SK-N-SH (cell line): ENCODE measurements at regions not wholly inside any gene's neighbourhood (a gene's known extent, or its start where the extent isn't known, plus 50 kb on each side); places are given as distances from the start of the nearest gene placed in this dataset.

ENCODE experiments used
- CTCF ChIA-PET: fragments of 300-600, 350-600 bp; formaldehyde crosslinking; extraction: SDS; loops from one replicate; lab custom pipeline; 2021; lab: Yijun Ruan, JAX
- POLR2A ChIA-PET: fragments of 350-600 bp; sonication (Branson Sonifier 250); formaldehyde crosslinking; extraction: SDS; loops from one replicate; lab custom pipeline; 2020; ENCODE audit warnings: antibody characterized with exemption, inconsistent platforms; lab: Yijun Ruan, JAX
- DNase-seq: peaks from one replicate; pipeline ENCODE4 v3.0.0; 2012
- H2AFZ ChIP-seq: fragments of 200-600 bp; sonication (generic); 2 replicates; pipeline ENCODE4 v1.8.1; 2016; ENCODE audit warnings: antibody characterized with exemption, mild to moderate bottlenecking, low read depth
- H3F3A ChIP-seq: fragments of 200-600 bp; sonication (generic); replicated peaks from 2 replicates; pipeline ENCODE3; 2016; ENCODE audit warnings: antibody characterized with exemption, mild to moderate bottlenecking; ENCODE audit not compliant: insufficient read depth
- H3K27ac ChIP-seq, 2 experiments: fragments of 200-500 bp in 1 of 2; fragments of 200-600 bp in 1 of 2; sonication (Bioruptor generic) in 1 of 2; sonication (generic), shearing (Covaris generic) in 1 of 2; 2 replicates each; pipeline versions ENCODE4 v1.5.1 to v1.6.1; 2014 to 2016; ENCODE audit warnings: low read depth in 2 of 2, inconsistent platforms in 1 of 2, low read length in 1 of 2, mild to moderate bottlenecking in 1 of 2, mixed read lengths in 1 of 2
- H3K27me3 ChIP-seq: fragments of 200-600 bp; sonication (generic), shearing (Covaris generic); 2 replicates; pipeline ENCODE4 v1.6.1; 2016; ENCODE audit warnings: mixed run types; ENCODE audit not compliant: insufficient read depth
- H3K36me3 ChIP-seq, 2 experiments: fragments of 200-500 bp in 1 of 2; fragments of 200-600 bp in 1 of 2; sonication (Bioruptor generic) in 1 of 2; sonication (generic) in 1 of 2; replicated peaks in 1 of 2; 2 replicates each; pipeline versions ENCODE3 to v1.5.1; 2014 to 2016; ENCODE audit warnings: low read length in 1 of 2, mild to moderate bottlenecking in 1 of 2; ENCODE audit not compliant: insufficient read depth in 2 of 2, control insufficient read depth in 1 of 2
- H3K4me1 ChIP-seq, 2 experiments: fragments of 200-500 bp in 1 of 2; fragments of 200-600 bp in 1 of 2; sonication (Bioruptor generic) in 1 of 2; sonication (generic), shearing (Covaris generic) in 1 of 2; 2 replicates each; pipeline versions ENCODE4 v1.5.1 to v1.6.1; 2014 to 2016; ENCODE audit warnings: low read depth in 1 of 2, low read length in 1 of 2, mixed run types in 1 of 2; ENCODE audit not compliant: insufficient read depth in 2 of 2, control insufficient read depth in 1 of 2
- H3K4me2 ChIP-seq: fragments of 200-600 bp; sonication (generic), shearing (Covaris generic); 2 replicates; pipeline ENCODE4 v1.6.1; 2017; ENCODE audit warnings: mixed run types
- H3K4me3 ChIP-seq, 2 experiments: fragments of 200-500 bp in 1 of 2; fragments of 200-600 bp in 1 of 2; sonication (Bioruptor generic) in 1 of 2; sonication (generic), shearing (Covaris generic) in 1 of 2; 2 replicates each; pipeline versions ENCODE4 v1.5.1 to v1.8.1; 2014 to 2016; ENCODE audit warnings: low read depth in 2 of 2, inconsistent platforms in 1 of 2, low read length in 1 of 2, mild to moderate bottlenecking in 1 of 2, mixed read lengths in 1 of 2, moderate library complexity in 1 of 2
- H3K79me2 ChIP-seq: fragments of 200-600 bp; sonication (generic); 2 replicates; pipeline ENCODE4 v1.8.1; 2017; ENCODE audit warnings: mild to moderate bottlenecking; ENCODE audit not compliant: insufficient read depth
- H3K9ac ChIP-seq: fragments of 200-600 bp; sonication (generic); 2 replicates; pipeline ENCODE4 v1.6.1; 2017; ENCODE audit warnings: mixed run types
- H3K9me2 ChIP-seq: fragments of 200-600 bp; sonication (generic); 2 replicates; pipeline ENCODE4 v1.6.1; 2017; ENCODE audit warnings: mixed run types
- H3K9me3 ChIP-seq: fragments of 200-600 bp; sonication (generic); 2 replicates; pipeline ENCODE4 v1.6.1; 2017; ENCODE audit warnings: mixed run types, mild to moderate bottlenecking, moderate library complexity
- H4K20me1 ChIP-seq: fragments of 200-600 bp; sonication (generic); 2 replicates; pipeline ENCODE4 v1.6.1; 2017; ENCODE audit warnings: mild to moderate bottlenecking, mixed run types; ENCODE audit not compliant: insufficient read depth
- CHD2 ChIP-seq: fragments of 150-350 bp; IDR thresholded peaks from 2 replicates; pipeline ENCODE4 v1.6.1; 2018; ENCODE audit warnings: low read length; ENCODE audit not compliant: partially characterized antibody
- CTCF ChIP-seq: fragments of 200-600 bp; sonication (generic); IDR thresholded peaks from 2 replicates; pipeline ENCODE4 v1.6.1; 2017; ENCODE audit warnings: antibody characterized with exemption, mild to moderate bottlenecking, moderate library complexity
- ELF1 ChIP-seq: IDR thresholded peaks from 2 replicates; pipeline ENCODE4 v1.4.0; 2012
- EP300 ChIP-seq, 2 experiments: IDR thresholded peaks; 2 replicates each; pipeline versions ENCODE4 v1.4.0 to v1.6.1; 2012; ENCODE audit warnings: borderline replicate concordance in 1 of 2, low read depth in 1 of 2, low read length in 1 of 2
- FOSL2 ChIP-seq: IDR thresholded peaks from 2 replicates; pipeline ENCODE4 v1.4.0; 2012; ENCODE audit warnings: low read depth, mild to moderate bottlenecking, moderate library complexity, borderline replicate concordance
- FOXJ3 ChIP-seq: sonication (generic); formaldehyde crosslinking; IDR thresholded peaks from 2 replicates; pipeline ENCODE4 v1.5.1; 2020; ENCODE audit warnings: mild to moderate bottlenecking, missing genetic modification reagents
- FOXM1 ChIP-seq: IDR thresholded peaks from 2 replicates; pipeline ENCODE4 v1.4.0; 2012; ENCODE audit warnings: low read depth, mild to moderate bottlenecking
- GABPA ChIP-seq: IDR thresholded peaks from 2 replicates; pipeline ENCODE4 v1.4.0; 2012; ENCODE audit warnings: low read depth, mild to moderate bottlenecking
- IRF3 ChIP-seq: fragments of 150-350 bp; IDR thresholded peaks from 2 replicates; pipeline ENCODE4 v1.6.1; 2016; ENCODE audit warnings: mild to moderate bottlenecking, low read depth, low read length
- JUND ChIP-seq: IDR thresholded peaks from 2 replicates; pipeline ENCODE4 v1.4.0; 2012
- MAX ChIP-seq: IDR thresholded peaks from 2 replicates; pipeline ENCODE4 v1.4.0; 2012; ENCODE audit warnings: low read depth
- MEF2A ChIP-seq: IDR thresholded peaks from 2 replicates; pipeline ENCODE4 v1.4.0; 2012; ENCODE audit warnings: low read depth, borderline replicate concordance
- MXI1 ChIP-seq: IDR thresholded peaks from 2 replicates; pipeline ENCODE4 v1.6.1; 2012; ENCODE audit warnings: mild to moderate bottlenecking, low read depth, low read length, improper control_type of control experiment
- NFIC ChIP-seq: IDR thresholded peaks from 2 replicates; pipeline ENCODE4 v1.4.0; 2012; ENCODE audit warnings: borderline replicate concordance
- NRF1 ChIP-seq: IDR thresholded peaks from 2 replicates; pipeline ENCODE4 v1.6.1; 2012; ENCODE audit warnings: low read depth, mild to moderate bottlenecking, low read length
- POLR2AphosphoS5 ChIP-seq: IDR thresholded peaks from 2 replicates; pipeline ENCODE4 v1.6.1; 2012; ENCODE audit warnings: low read depth, low read length
- SIN3A ChIP-seq: IDR thresholded peaks from 2 replicates; pipeline ENCODE4 v1.6.1; 2012; ENCODE audit warnings: low read depth, mild to moderate bottlenecking, low read length, moderate library complexity, borderline replicate concordance
- SMC3 ChIP-seq: IDR thresholded peaks from 2 replicates; pipeline ENCODE4 v1.6.1; 2012; ENCODE audit warnings: low read depth, low read length, improper control_type of control experiment
- TAF1 ChIP-seq: IDR thresholded peaks from 2 replicates; pipeline ENCODE4 v1.6.1; 2012; ENCODE audit warnings: low read depth, mild to moderate bottlenecking, low read length, moderate library complexity, borderline replicate concordance
- TCF12 ChIP-seq: IDR thresholded peaks from 2 replicates; pipeline ENCODE4 v1.4.0; 2012
- YY1 ChIP-seq: IDR thresholded peaks from 2 replicates; pipeline ENCODE4 v1.4.0; 2012; ENCODE audit warnings: low read depth, mild to moderate bottlenecking
- WGBS: methylation state at CpG from one replicate; pipeline ENCODE4 v1.1.6; 2017; ENCODE audit warnings: low lambda C conversion rate; 5-methylcytosine and 5-hydroxymethylcytosine counted together
- TF ChIP-seq, protein P1 (sequence below): IDR thresholded peaks from 2 replicates; pipeline ENCODE4; 2012

DNA sequence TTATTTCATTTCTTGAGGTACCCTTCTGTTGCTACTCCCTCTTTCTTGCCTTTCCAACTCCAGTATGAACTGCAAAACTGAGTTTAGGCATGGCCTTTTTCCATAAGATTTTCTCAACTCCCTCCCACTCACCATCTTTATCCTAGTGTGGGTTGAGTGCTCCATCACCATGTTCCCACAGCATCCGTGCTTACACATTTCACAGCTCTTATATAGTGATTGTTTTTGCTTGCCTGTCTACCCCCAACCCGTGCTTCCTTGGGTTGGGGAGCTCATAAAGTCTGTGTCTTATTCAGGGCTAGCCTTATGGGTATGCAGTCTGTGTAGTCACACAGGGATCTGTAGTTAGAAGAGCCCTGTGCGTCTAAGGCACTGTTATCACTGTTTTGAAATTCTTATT, 68.2 kb upstream of the CCDC190 start:
- H3K79me2 ChIP-seq, result no peaks in the 10 kb centered on the region
- POLR2A ChIA-PET, result interaction anchor here (3.4 to 4.4 kb wide), 2 partner anchors 47 to 141 kb away, joined by 49 to 84 read pairs; partner anchors contain the start of gene RGS4
- H3K9me2 ChIP-seq, result no peaks in the 10 kb centered on the region
- H3K36me3 ChIP-seq, result no peaks in the 10 kb centered on the region
- no peak overlapping the region for H3K4me3 ChIP-seq
- 59% methylated on average over 3 of the region's 3 CpGs for WGBS
- no peak for DNase-seq
- TF ChIP-seq MXI1 (no peak), FOSL2 (no peak), FOXM1 (no peak), EP300 (IDR thresholded peaks at IDR 0.05; ENCODE audit: borderline replicate concordance in 1 of 2, low read depth in 1 of 2, low read length in 1 of 2) (no peak), TCF12 (no peak), NFIC (no peak), SMC3 (no peak), IRF3 (no peak), ELF1 (no peak), NRF1 (no peak), CHD2 (no peak), YY1 (no peak), GABPA (no peak), FOXJ3 (CRISPR knock-in tag) (no peak), POLR2AphosphoS5 (no peak), MAX (no peak)
- TF ChIP-seq, all 33 proteins: peak for 0
- H3K4me2 ChIP-seq, result no peak overlapping the region
- no peaks in the 10 kb centered on the region for H4K20me1 ChIP-seq
- no peak overlapping the region for H3K9ac ChIP-seq
- CTCF ChIA-PET, result interaction anchor here (2.0 to 2.4 kb wide), 2 partner anchors 44 to 387 kb away, joined by 8 to 13 read pairs; no protein-coding TSS in a partner anchor
- no peaks in the 10 kb centered on the region for H3K27me3 ChIP-seq
- no peaks in the 10 kb centered on the region for H3K9me3 ChIP-seq
- H3K4me1 ChIP-seq, result peaks cover 0 to 53% of the 10 kb centered on the region in 2 experiments; a peak in 2 of 4 replicates
- peak overlapping the region in 1 of 2 experiments; percentile 99; a peak in 2 of 4 replicates for H3K27ac ChIP-seq
- H3F3A ChIP-seq, result peaks cover 3% of the 10 kb centered on the region
- H2AFZ ChIP-seq, result no peak overlapping the region

DNA sequence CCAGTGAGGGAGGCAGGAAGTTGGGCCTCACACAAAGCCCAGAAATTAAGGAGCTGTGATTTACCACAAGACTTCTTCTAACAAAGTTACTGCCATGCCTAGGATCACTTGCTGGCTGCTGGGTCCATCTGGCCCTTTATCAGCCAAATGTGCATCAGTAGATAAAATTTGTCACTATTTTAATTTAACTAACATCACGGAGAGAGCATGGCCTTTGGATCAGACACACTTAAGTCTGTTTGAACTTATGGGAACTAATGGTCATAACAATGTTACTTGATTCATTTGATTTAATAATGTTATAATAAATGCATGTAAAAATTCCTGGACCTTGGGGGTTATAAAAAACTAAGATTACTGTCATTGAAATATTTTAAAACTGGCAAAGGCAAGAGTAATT, 67.2 kb upstream of the CCDC190 start:
- POLR2A ChIA-PET, result interaction anchor here (0.5 to 4.4 kb wide), 18 partner anchors 10 to 393 kb away, joined by 3 to 84 read pairs (median 6); partner anchors contain the start of genes NUF2, RGS4 and RGS5
- Histone ChIP-seq H3F3A (peaks cover 3% of the 10 kb centered on the region), H3K9ac (no peak overlapping the region), H2AFZ (0 out of 2 replicates have a peak overlapping the region, but pooled peaks have one; percentile 20), H3K4me1 (peaks cover 0 to 54% of the 10 kb centered on the region in 2 experiments; a peak in 2 of 4 replicates), H4K20me1 (no peaks in the 10 kb centered on the region), H3K9me3 (no peaks in the 10 kb centered on the region), H3K79me2 (no peaks in the 10 kb centered on the region), H3K4me2 (no peak overlapping the region), H3K9me2 (no peaks in the 10 kb centered on the region), H3K27me3 (no peaks in the 10 kb centered on the region), H3K27ac (peak overlapping the region; percentile 37 to 99; a peak in 3 of 4 replicates), H3K4me3 (no peak overlapping the region), H3K36me3 (no peaks in the 10 kb centered on the region)
- peak; percentile 39 for DNase-seq
- 19% methylated on average over 1 of the region's 1 CpG for WGBS
- CTCF ChIA-PET, result interaction anchor here (1.0 to 2.4 kb wide), 8 partner anchors 9 to 388 kb away, joined by 4 to 13 read pairs (median 8); partner anchors contain the start of gene RGS4
- TF ChIP-seq MAX (no peak), JUND (no peak), CHD2 (peak; percentile 89), MEF2A (no peak), SIN3A (no peak), SMC3 (no peak), IRF3 (no peak), NFIC (no peak), YY1 (no peak), TAF1 (no peak), CTCF (no peak)
- TF ChIP-seq, protein P1, sequence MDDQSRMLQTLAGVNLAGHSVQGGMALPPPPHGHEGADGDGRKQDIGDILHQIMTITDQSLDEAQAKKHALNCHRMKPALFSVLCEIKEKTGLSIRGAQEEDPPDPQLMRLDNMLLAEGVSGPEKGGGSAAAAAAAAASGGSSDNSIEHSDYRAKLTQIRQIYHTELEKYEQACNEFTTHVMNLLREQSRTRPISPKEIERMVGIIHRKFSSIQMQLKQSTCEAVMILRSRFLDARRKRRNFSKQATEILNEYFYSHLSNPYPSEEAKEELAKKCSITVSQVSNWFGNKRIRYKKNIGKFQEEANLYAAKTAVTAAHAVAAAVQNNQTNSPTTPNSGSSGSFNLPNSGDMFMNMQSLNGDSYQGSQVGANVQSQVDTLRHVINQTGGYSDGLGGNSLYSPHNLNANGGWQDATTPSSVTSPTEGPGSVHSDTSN, result no peak
